Epithelial cell of esophagus (primary cell): ENCODE measurements at regions not wholly inside any gene's neighbourhood (a gene's known extent, or its start where the extent isn't known, plus 50 kb on each side); places are given as distances from the start of the nearest gene placed in this dataset.

ENCODE experiments used
- DNase-seq: peaks from one replicate; pipeline ENCODE4 v3.0.0; 2010; ENCODE audit warnings: low read depth
- H3K4me3 ChIP-seq: 2 replicates; pipeline ENCODE4 v1.5.1; 2011; ENCODE audit warnings: mild to moderate bottlenecking, low read length, control low read depth
- TF ChIP-seq, protein P1 (sequence below): IDR thresholded peaks from 2 replicates; pipeline ENCODE4 v1.5.1; 2011; ENCODE audit warnings: low read depth, mild to moderate bottlenecking, low read length, control low read depth, inconsistent platforms; ENCODE audit not compliant: insufficient read depth; ENCODE audit errors: missing control alignments

- H3K4me3 ChIP-seq, result no peak overlapping the region
- TF ChIP-seq, protein P1, sequence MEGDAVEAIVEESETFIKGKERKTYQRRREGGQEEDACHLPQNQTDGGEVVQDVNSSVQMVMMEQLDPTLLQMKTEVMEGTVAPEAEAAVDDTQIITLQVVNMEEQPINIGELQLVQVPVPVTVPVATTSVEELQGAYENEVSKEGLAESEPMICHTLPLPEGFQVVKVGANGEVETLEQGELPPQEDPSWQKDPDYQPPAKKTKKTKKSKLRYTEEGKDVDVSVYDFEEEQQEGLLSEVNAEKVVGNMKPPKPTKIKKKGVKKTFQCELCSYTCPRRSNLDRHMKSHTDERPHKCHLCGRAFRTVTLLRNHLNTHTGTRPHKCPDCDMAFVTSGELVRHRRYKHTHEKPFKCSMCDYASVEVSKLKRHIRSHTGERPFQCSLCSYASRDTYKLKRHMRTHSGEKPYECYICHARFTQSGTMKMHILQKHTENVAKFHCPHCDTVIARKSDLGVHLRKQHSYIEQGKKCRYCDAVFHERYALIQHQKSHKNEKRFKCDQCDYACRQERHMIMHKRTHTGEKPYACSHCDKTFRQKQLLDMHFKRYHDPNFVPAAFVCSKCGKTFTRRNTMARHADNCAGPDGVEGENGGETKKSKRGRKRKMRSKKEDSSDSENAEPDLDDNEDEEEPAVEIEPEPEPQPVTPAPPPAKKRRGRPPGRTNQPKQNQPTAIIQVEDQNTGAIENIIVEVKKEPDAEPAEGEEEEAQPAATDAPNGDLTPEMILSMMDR, result no peak
- DNase-seq, result no peak
Measured at GRCh38 chr5:107032629-107033028, 638.1 kb downstream of the EFNA5 start.

GRCh38 chr5:107028938-107029337 lies 641.8 kb downstream of the EFNA5 start:
- no peak for DNase-seq
- TF ChIP-seq, protein P1, result no peak
- no peak overlapping the region for H3K4me3 ChIP-seq

- peak; percentile 21 for DNase-seq
- TF ChIP-seq, protein P1, result no peak
- H3K4me3 ChIP-seq, result no peak overlapping the region
Measured at GRCh38 chr5:107025712-107026497, 644.8 kb downstream of the EFNA5 start.

DNA sequence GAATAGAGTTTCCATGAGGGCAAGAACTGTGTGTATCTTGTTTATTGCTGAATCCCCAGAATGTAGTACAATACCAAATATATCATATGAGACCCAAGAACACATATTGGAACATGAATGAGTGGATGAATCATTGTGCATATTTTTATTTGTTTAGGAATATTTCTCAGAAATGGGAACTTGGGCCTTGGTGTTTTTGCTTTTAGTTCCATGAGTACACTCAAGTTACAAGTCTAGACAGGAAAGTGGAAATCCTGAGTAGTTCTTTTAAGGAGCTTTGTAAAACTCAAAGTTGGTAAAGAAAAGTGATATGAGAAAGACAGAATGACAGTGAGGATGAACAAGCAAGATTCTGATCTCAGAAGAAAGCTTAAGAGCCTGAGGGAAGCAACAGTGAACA lies 647.0 kb downstream of the EFNA5 start:
- DNase-seq, result peak; percentile 66
- TF ChIP-seq, protein P1, result no peak
- H3K4me3 ChIP-seq, result no peak overlapping the region

GRCh38 chr5:107021575-107021974 lies 649.2 kb downstream of the EFNA5 start:
- TF ChIP-seq, protein P1, result no peak
- DNase-seq, result no peak
- H3K4me3 ChIP-seq, result no peak overlapping the region

- TF ChIP-seq, protein P1, result no peak
- H3K4me3 ChIP-seq, result no peak overlapping the region
- DNase-seq, result no peak
Measured at GRCh38 chr5:107020626-107021025, 650.1 kb downstream of the EFNA5 start.

DNA sequence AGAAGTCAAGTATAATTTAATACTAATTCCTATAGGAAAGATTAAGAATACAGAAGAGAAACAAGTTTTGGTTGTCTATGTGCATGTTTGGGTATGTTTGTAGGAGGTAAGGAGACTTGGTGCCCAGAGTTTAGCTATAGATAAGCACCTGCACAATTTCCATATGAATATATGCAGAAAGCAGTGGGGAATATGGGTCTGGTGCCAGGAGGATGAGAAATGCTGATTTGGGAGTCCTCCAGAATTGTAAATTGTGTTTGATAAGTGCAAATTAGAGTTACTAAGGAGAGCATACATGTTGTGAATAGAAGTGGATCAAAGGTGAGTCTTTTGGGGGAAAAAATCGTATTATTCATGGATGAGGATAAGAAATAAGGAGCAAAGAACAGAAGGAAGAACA lies 653.1 kb downstream of the EFNA5 start:
- DNase-seq, result no peak
- TF ChIP-seq, protein P1, result no peak
- no peak overlapping the region for H3K4me3 ChIP-seq
